MV-4-11 (cell line): ENCODE measurements at regions not wholly inside any gene's neighbourhood (a gene's known extent, or its start where the extent isn't known, plus 50 kb on each side); places are given as distances from the start of the nearest gene placed in this dataset.

Experiments
- DNase-seq: peaks from one replicate; lab custom pipeline; 2025; lab: John Stamatoyannopoulos, UW

DNA sequence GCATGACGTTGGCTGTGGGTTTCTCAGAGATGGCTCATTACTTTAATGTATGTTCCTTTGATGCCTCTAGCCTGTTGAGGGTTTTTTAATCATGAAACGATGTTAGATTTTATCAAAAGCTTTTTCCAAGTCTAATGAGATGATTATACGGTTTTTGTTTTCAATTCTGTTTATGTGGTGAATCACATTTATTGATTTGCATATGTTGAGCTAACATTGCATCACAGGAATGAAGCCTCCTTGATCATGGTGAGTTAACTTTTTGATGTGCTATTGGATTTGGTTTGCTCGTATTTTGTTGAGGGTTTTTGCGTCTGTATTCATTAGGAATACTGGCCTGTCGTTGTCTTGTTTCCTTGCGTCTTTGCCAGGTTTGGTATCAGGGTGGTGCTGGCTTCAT, 52.3 kb upstream of the PTPN12 start:
- DNase-seq = no peak

GRCh38 chr7:77482015-77482414, 55.1 kb upstream of the PTPN12 start:
- DNase-seq = peak; percentile 68

- no peak for DNase-seq
Measured at GRCh38 chr7:77481615-77482014, 55.5 kb upstream of the PTPN12 start.

GRCh38 chr7:77480102-77480627, 56.9 kb upstream of the PTPN12 start:
- peak; percentile 53 for DNase-seq

GRCh38 chr7:77479536-77480088, 57.5 kb upstream of the PTPN12 start:
- DNase-seq = no peak

DNA sequence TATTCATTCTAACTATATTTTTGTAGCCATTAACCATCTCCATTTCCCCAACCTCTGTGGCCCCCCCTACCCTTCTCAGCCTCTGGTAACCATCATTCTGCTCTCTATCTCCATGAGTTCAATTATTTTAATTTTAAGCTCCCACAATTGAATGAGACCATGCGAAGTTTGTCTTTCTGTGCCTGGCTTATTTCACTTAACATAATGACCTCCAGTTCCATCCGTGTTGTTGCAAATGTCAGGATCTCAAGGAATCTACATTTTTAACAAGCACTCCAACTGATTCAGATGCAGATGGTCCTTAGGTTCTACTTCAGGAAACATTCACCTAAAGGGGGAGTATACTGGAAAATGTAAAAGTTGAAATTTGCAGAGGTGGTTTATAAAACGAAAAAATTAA, 60.2 kb upstream of the PTPN12 start:
- no peak for DNase-seq

DNA sequence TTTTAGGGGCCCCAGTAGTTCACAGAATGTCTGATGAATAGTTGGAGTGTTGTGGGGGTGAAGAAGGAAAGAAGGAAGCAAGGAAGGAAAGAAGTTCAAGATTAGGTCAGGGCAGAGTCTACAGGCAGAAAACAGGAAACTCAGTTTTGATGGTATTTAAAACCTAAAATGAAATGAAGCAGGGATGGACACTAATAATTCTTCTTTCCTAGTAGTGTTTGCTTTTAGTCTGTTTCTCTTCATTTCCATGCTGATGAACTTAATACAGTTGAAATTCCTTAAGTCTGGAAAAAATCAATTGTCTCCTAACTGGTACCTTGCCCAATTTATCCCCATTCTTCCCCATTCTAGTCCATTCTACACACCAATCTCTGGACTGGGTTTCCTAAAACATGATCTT, 59.0 kb upstream of the GSAP start:
- DNase-seq = peak; percentile 32

DNA sequence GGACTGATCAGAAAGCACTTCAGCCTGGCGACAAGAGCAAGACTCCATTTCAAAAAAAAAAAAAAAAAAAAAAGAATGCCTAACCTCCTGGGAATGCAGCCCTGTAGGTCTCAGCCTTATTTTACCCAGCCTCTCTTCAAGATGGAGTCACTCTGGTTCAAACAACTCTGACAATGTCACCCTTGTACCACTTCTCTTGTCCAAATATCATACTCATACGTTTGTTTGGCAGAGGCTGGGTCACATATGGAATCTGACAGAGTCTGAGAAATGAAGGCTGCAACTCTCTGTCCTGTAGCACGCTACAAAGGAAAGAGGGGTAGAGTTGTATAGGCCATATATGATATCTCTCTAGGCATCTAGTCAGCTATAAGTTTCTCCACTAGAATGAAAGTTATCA, 58.6 kb upstream of the GSAP start:
- no peak for DNase-seq

DNA sequence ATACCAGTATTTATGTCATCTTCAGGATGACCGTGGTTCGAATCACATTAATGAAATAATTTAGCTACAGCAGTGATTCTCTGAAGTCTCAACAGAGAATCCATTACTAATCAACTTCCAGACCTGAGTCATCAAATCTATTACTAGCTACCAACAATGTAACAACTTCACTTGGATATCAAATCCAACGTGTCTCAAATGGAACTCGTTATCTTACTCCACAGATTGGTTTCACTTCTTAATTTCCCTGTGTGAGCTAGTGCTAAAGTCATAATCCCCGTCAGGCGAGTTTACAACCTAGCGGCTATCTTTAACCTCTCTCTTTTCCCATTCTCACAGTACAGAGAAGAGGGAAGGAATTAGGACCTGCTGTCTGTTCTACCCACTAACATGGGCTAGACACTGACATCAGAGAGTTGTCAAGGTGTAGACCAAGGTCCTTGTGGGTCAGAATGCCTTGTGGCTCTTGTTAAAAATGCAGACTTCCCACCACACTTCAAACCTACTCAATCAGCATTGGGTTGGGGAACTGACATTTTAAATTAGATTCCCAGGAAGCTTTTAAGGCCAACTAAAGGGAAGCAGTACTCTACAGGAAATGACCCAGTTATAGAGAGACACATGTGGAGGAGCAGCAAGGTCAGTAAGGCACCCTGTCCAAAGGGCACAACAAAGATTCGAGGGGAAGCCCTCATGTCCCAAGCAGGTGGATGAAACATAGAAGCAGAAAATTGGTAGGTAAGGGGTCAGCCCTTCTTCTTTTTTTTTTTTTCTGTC, 57.3 kb upstream of the GSAP start:
- peak; percentile 86 for DNase-seq

- DNase-seq = no peak
Measured at GRCh38 chr7:77469927-77470326, 53.8 kb upstream of the GSAP start.

GRCh38 chr7:77467408-77467807, 51.3 kb upstream of the GSAP start:
- peak; percentile 79 for DNase-seq

DNA sequence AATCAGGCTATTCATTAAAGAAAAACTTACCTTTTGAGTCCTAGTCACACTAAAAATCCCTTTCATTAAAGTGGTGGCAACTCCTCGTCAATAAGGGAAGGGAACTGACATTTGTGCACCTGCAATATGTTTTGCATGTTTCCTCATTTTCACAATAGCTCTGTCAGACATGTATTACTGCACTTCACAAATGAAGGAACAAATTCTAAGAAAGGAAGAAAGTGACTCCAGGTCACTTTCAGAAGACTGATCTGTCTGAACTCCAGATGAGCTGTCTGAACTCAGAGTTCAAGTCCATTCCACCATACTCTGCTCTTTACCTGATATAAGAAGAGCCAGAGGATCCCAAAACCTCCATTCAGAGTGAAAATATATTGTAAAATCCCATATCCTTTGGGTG, 50.3 kb upstream of the GSAP start:
- DNase-seq = peak; percentile 69
